ENCODE measurements at regions not wholly inside any gene's neighbourhood (a gene's known extent, or its start where the extent isn't known, plus 50 kb on each side); places are given as distances from the start of the nearest gene placed in this dataset.

GRCh38 chr2:125373293-125373692 is 1282.7 kb upstream of the GYPC start:
- Mint-ChIP-seq H3K9me3 (no peaks in the 10 kb centered on the region), H3K36me3 (ENCODE audit: low read depth) (no peaks in the 10 kb centered on the region), H3K27ac (no peak overlapping the region), H3K4me3 (no peak overlapping the region), H3K27me3 (ENCODE audit: low read depth) (peaks cover 3% of the 10 kb centered on the region), H3K4me1 (no peaks in the 10 kb centered on the region)
- no peak for TF ChIP-seq CTCF (IDR thresholded peaks at IDR 0.05; ENCODE audit: unreplicated experiment in 3 of 3)

GRCh38 chr2:125386074-125386473 is 1269.9 kb upstream of the GYPC start:
- Mint-ChIP-seq H3K9me3 (no peaks in the 10 kb centered on the region), H3K4me1 (no peaks in the 10 kb centered on the region), H3K27ac (no peak overlapping the region), H3K36me3 (ENCODE audit: low read depth) (no peaks in the 10 kb centered on the region), H3K4me3 (no peak overlapping the region), H3K27me3 (ENCODE audit: low read depth) (peaks cover 7% of the 10 kb centered on the region)
- TF ChIP-seq CTCF (IDR thresholded peaks at IDR 0.05; ENCODE audit: unreplicated experiment in 3 of 3) = no peak

- Mint-ChIP-seq H3K4me3 (no peak overlapping the region), H3K4me1 (no peaks in the 10 kb centered on the region), H3K9me3 (no peaks in the 10 kb centered on the region), H3K27me3 (ENCODE audit: low read depth) (no peaks in the 10 kb centered on the region), H3K27ac (no peak overlapping the region), H3K36me3 (ENCODE audit: low read depth) (no peaks in the 10 kb centered on the region)
- TF ChIP-seq CTCF (IDR thresholded peaks at IDR 0.05; ENCODE audit: unreplicated experiment in 3 of 3) = no peak
These were observed 1258.3 kb upstream of the GYPC start for GRCh38 chr2:125397535-125398251.

- Mint-ChIP-seq H3K27me3 (ENCODE audit: low read depth) (no peaks in the 10 kb centered on the region), H3K4me1 (no peaks in the 10 kb centered on the region), H3K9me3 (no peaks in the 10 kb centered on the region), H3K27ac (no peak overlapping the region), H3K4me3 (no peak overlapping the region), H3K36me3 (ENCODE audit: low read depth) (no peaks in the 10 kb centered on the region)
- TF ChIP-seq CTCF (IDR thresholded peaks at IDR 0.05; ENCODE audit: unreplicated experiment in 3 of 3) = no peak
These were observed 1257.0 kb upstream of the GYPC start for GRCh38 chr2:125398738-125399524.

- no peak overlapping the region for H3K4me3 Mint-ChIP-seq
- H3K27me3 Mint-ChIP-seq (ENCODE audit: low read depth) = no peaks in the 10 kb centered on the region
- H3K27ac Mint-ChIP-seq = no peak overlapping the region
- no peaks in the 10 kb centered on the region for H3K36me3 Mint-ChIP-seq (ENCODE audit: low read depth)
- no peak for TF ChIP-seq CTCF (IDR thresholded peaks at IDR 0.05; ENCODE audit: unreplicated experiment in 3 of 3)
- H3K9me3 Mint-ChIP-seq = no peaks in the 10 kb centered on the region
- no peaks in the 10 kb centered on the region for H3K4me1 Mint-ChIP-seq
These were observed 1250.1 kb upstream of the GYPC start for GRCh38 chr2:125405816-125406215.
